CMK (cell line): ENCODE measurements at regions not wholly inside any gene's neighbourhood (a gene's known extent, or its start where the extent isn't known, plus 50 kb on each side); places are given as distances from the start of the nearest gene placed in this dataset.

Source experiments
- DNase-seq: peaks from one replicate; pipeline ENCODE4 v3.0.0-alpha.2; 2010; ENCODE audit warnings: low read depth

- DNase-seq = no peak
These were observed 885.7 kb upstream of the CELF2 start for GRCh38 chr10:10132009-10132408.

DNA sequence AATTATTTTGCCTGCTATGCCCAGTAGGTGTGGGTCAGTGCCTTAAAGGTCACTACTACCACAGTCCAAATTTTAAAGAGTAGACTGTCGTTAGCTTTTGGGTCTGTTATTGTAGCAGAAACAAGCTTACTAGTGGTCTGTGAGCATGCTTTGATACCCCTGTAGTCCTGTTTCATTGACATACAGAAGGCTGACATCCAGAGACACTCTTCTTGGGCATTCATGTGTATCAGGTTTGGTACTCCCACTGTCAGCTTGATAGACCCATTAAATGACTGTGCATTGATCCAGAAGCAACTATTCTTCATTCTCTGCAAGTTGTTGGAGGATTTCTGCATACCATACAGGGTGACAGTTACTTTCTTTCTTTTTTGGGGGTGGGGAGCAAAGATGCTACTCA is 884.4 kb upstream of the CELF2 start:
- no peak for DNase-seq

GRCh38 chr10:10138685-10139084 is 879.0 kb upstream of the CELF2 start:
- DNase-seq = no peak

DNA sequence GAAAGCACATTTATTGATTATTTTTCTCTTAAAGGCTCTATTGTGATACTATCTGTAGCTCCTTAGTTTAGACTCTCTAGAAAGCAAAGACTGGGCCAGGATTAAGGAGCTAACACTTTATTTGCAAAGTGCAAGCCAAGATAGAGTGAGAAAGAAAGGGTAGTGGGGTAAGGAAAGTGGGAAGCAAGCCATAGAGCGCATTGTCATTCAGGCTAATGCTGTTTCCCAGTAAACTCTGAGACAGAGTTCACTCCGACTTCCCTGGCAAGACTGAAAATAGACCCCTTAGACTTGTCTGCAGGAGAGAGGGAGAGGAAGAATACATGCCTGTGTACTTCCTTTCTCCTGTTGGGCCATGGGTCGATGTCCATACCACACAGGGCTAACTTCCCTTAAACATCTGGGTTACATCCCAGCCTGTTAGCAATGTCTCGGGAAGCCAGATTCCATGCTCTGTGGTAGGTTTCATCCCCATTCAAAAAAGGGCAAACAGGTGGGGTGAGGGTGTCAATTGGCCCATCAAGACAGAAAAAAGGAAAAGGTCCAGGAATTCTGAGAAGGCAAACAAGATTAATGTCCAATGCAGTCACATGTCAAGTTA is 875.8 kb upstream of the CELF2 start:
- no peak for DNase-seq

DNA sequence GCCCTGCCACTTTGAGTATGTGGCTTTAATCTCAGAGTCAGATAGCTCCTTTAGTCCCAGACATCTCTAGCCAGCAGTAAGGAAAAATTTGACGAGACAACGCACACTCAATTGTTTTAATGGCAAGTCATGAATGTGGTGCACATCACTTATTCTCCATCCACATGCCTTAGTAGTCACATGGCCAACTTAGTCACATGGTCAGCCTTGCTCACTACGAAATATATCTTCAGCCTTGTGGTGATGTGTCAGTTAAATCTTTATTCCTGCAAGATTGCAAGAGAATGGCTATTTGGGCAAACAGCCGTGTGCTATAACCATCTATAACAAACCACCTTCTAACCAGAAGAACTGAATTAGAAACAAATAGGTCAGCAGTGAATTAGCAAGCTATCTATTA is 871.1 kb upstream of the CELF2 start:
- DNase-seq = no peak

GRCh38 chr10:10149899-10150298 is 867.8 kb upstream of the CELF2 start:
- DNase-seq = no peak

- no peak for DNase-seq
These were observed 860.6 kb upstream of the CELF2 start for GRCh38 chr10:10156917-10157600.

DNA sequence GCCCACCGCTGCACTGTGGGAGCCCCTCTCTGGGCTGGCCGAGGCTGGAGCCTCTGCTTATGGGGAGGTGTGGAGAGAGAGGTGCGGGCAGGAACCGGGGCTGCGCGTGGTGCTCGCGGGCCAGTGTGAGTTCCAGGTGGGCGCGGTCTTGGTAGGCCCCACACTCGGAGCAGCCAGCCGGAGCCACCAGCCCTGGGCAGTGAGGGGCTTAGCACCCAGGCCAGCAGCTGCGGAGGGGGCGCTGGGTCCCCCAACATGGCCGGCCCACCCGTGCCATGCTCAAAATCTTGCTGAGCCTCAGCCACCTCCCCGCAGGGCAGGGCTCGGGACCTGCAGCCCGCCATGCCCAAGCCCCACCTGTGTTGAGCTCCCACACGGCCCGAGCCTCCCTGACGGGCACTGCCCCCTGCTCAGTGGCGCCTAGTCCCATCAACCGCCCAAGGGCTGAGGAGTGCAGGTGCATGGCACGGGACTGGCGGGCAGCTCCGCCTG is 856.8 kb upstream of the CELF2 start:
- DNase-seq = no peak

DNA sequence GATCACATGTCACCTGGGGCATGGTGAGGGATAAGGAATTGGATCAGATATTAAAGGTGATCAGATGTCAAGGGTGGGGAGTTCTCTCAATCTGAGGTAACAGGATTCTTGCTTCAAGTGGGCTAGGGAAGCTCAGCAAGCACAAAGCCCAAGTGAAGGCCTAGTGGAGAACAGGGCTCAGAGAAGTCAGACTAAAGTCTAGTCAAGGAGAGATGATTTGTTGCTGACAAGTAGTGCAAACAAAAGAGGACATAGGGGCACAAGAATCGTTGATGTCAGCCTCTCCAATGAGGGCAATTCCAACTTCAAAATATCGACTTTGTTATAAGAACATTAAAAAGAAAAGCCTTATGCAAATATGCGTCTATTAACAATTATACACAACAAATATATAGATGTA is 852.8 kb upstream of the CELF2 start:
- no peak for DNase-seq

- no peak for DNase-seq
These were observed 852.3 kb upstream of the CELF2 start for GRCh38 chr10:10165415-10165814.

- no peak for DNase-seq
These were observed 839.2 kb upstream of the CELF2 start for GRCh38 chr10:10178476-10178875.

DNA sequence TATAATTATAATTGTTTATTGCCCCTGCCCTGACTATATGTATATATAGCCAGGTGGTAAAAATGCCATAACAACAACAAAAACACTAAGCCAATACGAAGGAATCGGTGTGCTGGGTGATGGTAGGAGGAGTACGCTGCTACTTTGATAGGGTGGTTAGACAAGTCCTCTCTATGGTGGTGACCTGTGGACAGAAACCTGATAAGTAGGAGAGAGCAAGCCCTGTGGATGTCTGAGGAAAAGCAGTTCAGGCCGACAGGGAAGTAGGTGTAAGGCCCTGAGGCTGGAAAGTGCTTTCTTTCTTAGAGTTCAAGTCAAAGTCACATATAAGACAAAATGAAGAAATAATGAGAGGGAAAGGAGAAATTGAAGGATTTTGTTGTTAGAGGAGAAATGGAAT is 823.8 kb upstream of the CELF2 start:
- DNase-seq = no peak

DNA sequence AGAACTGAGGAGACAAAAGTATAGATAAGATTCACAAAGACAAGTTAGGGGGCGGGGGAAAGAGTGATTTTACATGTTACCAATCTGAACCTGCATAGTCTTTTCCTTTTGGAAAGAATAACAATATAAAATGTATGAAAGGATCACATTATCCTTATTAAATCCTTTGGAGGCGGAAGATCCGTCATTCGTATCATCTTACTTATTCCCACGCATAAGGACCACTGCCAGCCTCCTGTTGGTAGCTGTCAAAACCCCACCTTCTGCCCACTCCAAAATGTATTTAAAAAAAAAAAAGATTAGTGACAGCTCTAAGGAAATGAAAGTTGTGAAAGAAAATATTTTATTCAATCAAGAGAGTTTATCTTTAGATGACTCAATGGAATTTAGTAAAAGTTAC is 821.0 kb upstream of the CELF2 start:
- no peak for DNase-seq

- DNase-seq = no peak
These were observed 820.2 kb upstream of the CELF2 start for GRCh38 chr10:10197423-10197822.

DNA sequence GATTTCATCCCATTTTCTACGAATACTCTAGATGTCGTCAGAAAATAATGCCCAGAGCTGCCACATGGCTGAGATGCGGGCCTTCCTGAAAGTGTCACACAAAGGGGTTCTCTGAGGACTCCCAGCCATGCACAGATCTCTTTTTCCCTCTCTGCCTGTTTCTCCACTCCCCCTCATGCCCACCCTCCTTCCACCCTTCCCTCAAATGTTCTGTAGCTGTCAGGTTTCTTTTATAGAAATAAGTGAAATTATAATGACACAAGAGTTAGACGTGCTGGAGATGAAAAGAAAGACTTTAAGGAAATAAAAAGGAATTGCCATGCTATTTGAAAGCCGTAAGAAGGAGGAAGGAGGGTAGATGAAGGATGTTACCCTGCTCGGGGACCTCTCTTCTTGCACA is 819.3 kb upstream of the CELF2 start:
- no peak for DNase-seq

GRCh38 chr10:10204415-10204814 is 813.3 kb upstream of the CELF2 start:
- no peak for DNase-seq

GRCh38 chr10:10205906-10206305 is 811.8 kb upstream of the CELF2 start:
- no peak for DNase-seq

DNA sequence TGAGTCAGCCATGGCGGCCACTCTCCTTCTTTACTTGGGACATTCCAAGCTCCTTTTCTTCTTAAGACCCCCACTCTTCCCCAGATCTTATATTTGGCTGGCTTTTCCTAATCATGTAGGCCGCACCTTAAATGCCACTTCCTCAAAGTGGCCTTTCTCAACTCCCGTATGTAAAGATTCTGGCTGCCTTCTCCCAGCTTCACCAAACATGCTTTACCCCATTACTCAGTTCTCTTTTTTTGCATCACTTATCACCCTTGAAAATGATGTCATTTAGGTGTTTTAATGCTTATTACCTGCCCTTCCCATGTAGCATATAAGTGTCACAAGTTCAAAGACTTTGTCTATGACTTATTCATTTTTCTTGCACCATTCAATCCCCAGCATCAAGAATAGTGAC is 810.1 kb upstream of the CELF2 start:
- no peak for DNase-seq

GRCh38 chr10:10208196-10208595 is 809.5 kb upstream of the CELF2 start:
- DNase-seq = no peak

DNA sequence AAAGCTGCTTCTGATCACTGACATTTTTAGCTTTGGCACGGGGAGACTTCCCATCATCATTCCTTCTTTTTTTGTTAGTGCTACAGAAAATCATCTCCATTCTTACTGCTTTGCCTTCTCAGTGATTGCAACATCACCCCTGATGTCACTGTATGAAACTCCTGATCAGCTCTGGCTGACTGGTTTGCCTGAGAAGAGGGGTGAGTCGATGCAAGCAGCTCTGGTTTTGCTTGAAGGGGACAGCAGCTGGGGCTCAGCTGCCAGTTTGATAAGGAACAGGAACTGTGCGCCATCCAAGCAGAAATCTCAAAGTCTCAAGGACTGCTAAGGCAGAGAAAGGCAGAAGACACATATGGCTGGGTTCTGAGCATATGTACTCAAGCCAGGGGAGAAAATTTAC is 808.5 kb upstream of the CELF2 start:
- no peak for DNase-seq

DNA sequence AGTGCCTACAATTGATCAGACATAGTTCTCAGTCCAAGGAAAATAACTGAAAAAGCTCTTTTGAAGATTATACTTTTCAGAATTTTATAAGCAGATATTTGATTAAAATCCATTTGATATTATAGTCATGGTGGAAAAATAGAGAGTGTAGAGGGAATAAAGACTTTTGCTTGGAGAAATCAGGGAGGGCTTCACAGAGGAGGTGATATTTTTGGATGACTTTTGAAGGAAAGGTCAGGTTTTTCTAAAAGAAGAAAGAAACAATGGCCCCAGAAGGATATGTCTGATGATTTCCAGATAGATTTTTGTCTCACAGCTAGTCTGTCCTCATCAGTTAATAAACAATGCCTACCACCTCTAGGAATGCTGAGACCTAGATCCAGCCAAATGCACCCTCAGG is 806.3 kb upstream of the CELF2 start:
- DNase-seq = no peak

DNA sequence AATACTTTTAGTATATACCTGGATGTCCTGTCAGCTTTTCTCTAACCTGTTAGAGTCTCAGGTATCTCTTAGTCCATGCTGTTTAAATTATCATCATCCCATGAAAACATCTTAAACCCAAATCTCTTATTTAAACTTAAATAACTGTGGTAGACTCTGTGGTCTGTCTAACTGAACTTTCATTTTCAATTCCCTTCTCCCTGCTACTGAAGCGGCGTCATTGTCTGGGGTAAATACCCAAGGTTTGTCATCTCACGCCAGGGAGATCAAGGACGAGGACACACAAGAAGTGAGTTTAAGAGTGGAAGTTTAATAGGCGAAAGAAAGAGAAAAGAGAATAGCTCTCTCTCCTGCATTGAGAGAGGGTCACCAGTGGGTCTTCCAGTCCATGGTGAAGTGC is 804.4 kb upstream of the CELF2 start:
- no peak for DNase-seq

- no peak for DNase-seq
These were observed 795.3 kb upstream of the CELF2 start for GRCh38 chr10:10222304-10222841.

DNA sequence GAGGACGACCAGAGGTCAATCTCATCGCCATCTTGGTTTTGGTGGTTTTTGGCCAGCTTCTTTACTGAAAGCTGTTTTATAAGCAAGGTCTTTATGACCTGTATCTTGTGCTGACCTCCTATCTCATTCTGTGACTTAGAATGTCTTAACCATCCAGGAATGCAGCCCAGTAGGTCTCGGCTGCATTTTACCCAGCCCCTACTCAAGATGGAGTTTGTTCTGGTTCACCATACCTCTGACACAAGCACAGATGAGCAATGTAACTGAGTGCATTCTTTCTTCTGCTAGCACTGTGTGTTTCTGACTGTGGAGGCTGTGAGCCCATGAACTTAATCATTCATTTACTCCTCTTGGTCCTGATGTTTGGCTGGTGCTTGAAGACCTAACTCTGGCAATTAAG is 794.5 kb upstream of the CELF2 start:
- no peak for DNase-seq
